ENCODE measurements at regions not wholly inside any gene's neighbourhood (a gene's known extent, or its start where the extent isn't known, plus 50 kb on each side); places are given as distances from the start of the nearest gene placed in this dataset.

DNA sequence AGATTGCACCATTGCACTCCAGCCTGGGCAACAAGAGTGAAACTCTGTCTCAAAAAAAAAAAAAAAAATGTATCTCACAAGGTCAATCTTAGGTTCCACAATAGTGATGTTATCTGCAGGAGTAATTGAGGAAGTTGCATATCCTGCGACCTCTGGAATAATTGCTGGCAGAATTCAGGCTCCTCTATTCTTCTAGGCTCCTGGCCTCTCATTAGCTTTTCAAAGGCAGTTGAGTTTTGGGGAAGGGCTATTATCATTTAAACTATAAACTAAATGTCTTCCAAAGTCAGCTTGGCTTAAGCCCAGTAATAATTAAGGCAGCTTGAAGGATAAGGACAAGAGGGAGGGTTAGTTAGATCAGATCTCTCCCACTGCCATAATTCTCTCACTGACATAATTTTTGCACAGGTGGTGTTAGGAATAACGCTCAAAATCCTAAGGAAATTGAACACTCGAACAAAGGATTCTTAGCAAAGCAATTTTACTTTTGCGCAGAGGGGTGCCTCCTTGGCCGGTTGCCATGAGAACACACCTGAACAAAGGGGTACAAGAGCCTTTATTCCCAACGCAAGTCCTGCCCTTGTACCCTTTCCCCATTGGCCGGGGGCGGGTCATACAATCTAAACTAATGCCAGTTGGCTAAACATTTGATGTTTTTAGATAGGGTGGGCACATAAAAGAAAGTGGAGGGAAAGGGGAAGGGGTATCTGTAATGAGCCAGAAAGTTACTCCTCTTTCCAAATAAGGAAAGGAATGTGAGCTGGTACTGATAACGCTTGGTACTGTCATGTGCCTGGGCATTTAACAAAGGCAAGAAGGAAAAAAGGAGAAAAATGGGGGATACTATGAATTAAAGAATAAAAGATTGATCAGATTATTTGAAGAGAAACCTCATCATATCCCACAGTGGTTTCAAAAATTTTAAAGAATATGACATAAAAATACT, 106.4 kb upstream of the CCNG1 start:
- TF ChIP-seq, protein P1, sequence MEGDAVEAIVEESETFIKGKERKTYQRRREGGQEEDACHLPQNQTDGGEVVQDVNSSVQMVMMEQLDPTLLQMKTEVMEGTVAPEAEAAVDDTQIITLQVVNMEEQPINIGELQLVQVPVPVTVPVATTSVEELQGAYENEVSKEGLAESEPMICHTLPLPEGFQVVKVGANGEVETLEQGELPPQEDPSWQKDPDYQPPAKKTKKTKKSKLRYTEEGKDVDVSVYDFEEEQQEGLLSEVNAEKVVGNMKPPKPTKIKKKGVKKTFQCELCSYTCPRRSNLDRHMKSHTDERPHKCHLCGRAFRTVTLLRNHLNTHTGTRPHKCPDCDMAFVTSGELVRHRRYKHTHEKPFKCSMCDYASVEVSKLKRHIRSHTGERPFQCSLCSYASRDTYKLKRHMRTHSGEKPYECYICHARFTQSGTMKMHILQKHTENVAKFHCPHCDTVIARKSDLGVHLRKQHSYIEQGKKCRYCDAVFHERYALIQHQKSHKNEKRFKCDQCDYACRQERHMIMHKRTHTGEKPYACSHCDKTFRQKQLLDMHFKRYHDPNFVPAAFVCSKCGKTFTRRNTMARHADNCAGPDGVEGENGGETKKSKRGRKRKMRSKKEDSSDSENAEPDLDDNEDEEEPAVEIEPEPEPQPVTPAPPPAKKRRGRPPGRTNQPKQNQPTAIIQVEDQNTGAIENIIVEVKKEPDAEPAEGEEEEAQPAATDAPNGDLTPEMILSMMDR (IDR thresholded peaks at IDR 0.05; ENCODE audit: low read depth, low read length): no peak
- TF ChIP-seq POLR2A (IDR thresholded peaks at IDR 0.05; ENCODE audit: extremely low read depth, insufficient read length): no peak
- TF ChIP-seq MYC (IDR thresholded peaks at IDR 0.05; ENCODE audit: low read depth, low read length): no peak

Data from NB4 (cell line).